ENCODE measurements at regions not wholly inside any gene's neighbourhood (a gene's known extent, or its start where the extent isn't known, plus 50 kb on each side); places are given as distances from the start of the nearest gene placed in this dataset.

GRCh38 chr10:112886463-112886862, 63.6 kb upstream of the TCF7L2 start:
- CTCF ChIA-PET (ENCODE audit: partially characterized antibody) = interaction anchor here (0.5 kb wide), 1 partner anchor 177 kb away, joined by 4 read pairs; no protein-coding TSS in a partner anchor
- peak overlapping the region in 1 of 4 experiments; percentile 28; a peak in 1 of 7 replicates for H3K9ac ChIP-seq (replicated peaks in 1 of 4; ENCODE audit: extremely low read depth in 1 of 4, low read depth in 3 of 4, low read length in 3 of 4)
- H3K27me3 ChIP-seq (replicated peaks in 1 of 4; ENCODE audit: control insufficient read depth in 3 of 4, extremely low read depth in 1 of 4, insufficient read depth in 3 of 4, low read length in 3 of 4) = no peaks in the 10 kb centered on the region; a peak in 2 of 7 replicates
- peaks cover 5 to 20% (median 14%) of the 10 kb centered on the region in 4 experiments for H3K4me1 ChIP-seq (replicated peaks in 1 of 4; ENCODE audit: control insufficient read depth in 3 of 4, insufficient read depth in 4 of 4, low read length in 3 of 4)
- H2BK15ac ChIP-seq (ENCODE audit: low read length) = no peak overlapping the region
- POLR2A ChIA-PET (ENCODE audit: partially characterized antibody) = interaction anchor here (1.3 to 1.6 kb wide), 2 partner anchors 47 to 54 kb away, joined by 4 to 6 read pairs; no protein-coding TSS in a partner anchor
- H2BK5ac ChIP-seq (ENCODE audit: low read depth, low read length) = no peak overlapping the region
- no peak overlapping the region for H2BK120ac ChIP-seq (replicated peaks; ENCODE audit: low read depth, low read length)
- H2AFZ ChIP-seq (ENCODE audit: low read length) = no peak overlapping the region
- H4K8ac ChIP-seq (ENCODE audit: extremely low read depth, insufficient read depth, low read length) = no peak overlapping the region
- H4K91ac ChIP-seq (replicated peaks; ENCODE audit: insufficient read length, low read length) = no peak overlapping the region
- no peaks in the 10 kb centered on the region for H3K79me1 ChIP-seq (ENCODE audit: low read depth, low read length)
- H3K23me2 ChIP-seq (ENCODE audit: low read depth, low read length) = no peaks in the 10 kb centered on the region
- 0 out of 2 replicates have a peak overlapping the region, but pooled peaks have one; percentile 36 for H2BK20ac ChIP-seq (ENCODE audit: low read length)
- H3K4me2 ChIP-seq (ENCODE audit: insufficient read depth in 1 of 2, low read depth in 2 of 2, low read length in 2 of 2) = peak overlapping the region; percentile 45 to 65; a peak in 3 of 4 replicates
- H2AK5ac ChIP-seq (ENCODE audit: low read depth, low read length) = no peak overlapping the region
- H3K14ac ChIP-seq (ENCODE audit: insufficient read length) = no peak overlapping the region
- peak overlapping the region in 2 of 4 experiments; percentile 19 to 39; a peak in 4 of 8 replicates for H3K4me3 ChIP-seq (ENCODE audit: extremely low read depth in 1 of 4, insufficient read depth in 2 of 4, low read depth in 3 of 4, low read length in 4 of 4)
- FAIRE-seq = peak; percentile 28
- H3K4ac ChIP-seq (replicated peaks; ENCODE audit: insufficient read length, low read depth, low read length) = no peak overlapping the region
- H3K27ac ChIP-seq (ENCODE audit: low read depth, low read length) = no peak overlapping the region
- WGBS, 2 experiments (ENCODE audit: extremely low coverage in 1 of 2, insufficient coverage in 1 of 2, insufficient read length in 1 of 2, insufficient replicate concordance in 2 of 2, low coverage in 1 of 2, low lambda C conversion rate in 2 of 2, missing lambda C conversion rate in 1 of 2) = 4% methylated on average over 4 of the region's 4 CpGs; no CpG with 5 or more reads in 1 of the 2 experiments
- H3K18ac ChIP-seq (ENCODE audit: extremely low read depth, low read length) = no peak overlapping the region; the same call in 1 of the 2 replicates
- H3K56ac ChIP-seq (replicated peaks; ENCODE audit: insufficient read length, low read depth, low read length) = no peak overlapping the region
- H3K79me2 ChIP-seq (ENCODE audit: control insufficient read depth in 1 of 2, insufficient read depth in 2 of 2, low read length in 2 of 2) = no peaks in the 10 kb centered on the region
- no peaks in the 10 kb centered on the region for H3K36me3 ChIP-seq (ENCODE audit: control insufficient read depth in 2 of 4, insufficient read depth in 4 of 4, low read length in 3 of 4)
- no peak for DNase-seq (ENCODE audit: low read depth in 1 of 2, low spot score in 2 of 2)
- H2BK12ac ChIP-seq (ENCODE audit: low read depth, low read length) = no peak overlapping the region
- no peaks in the 10 kb centered on the region for H4K20me1 ChIP-seq (replicated peaks in 1 of 2; ENCODE audit: control insufficient read depth in 1 of 2, insufficient read depth in 2 of 2, low read length in 2 of 2)
- H4K5ac ChIP-seq (ENCODE audit: insufficient read length, low read depth, low read length) = no peak overlapping the region
- H3K9me3 ChIP-seq (ENCODE audit: insufficient read depth in 2 of 2, low read depth in 1 of 2, low read length in 1 of 2) = no peaks in the 10 kb centered on the region
- no peak overlapping the region for H3K23ac ChIP-seq (ENCODE audit: insufficient read length)
- TF ChIP-seq E2F6 (IDR thresholded peaks at IDR 0.05) (no peak), NRF1 (IDR thresholded peaks at IDR 0.05; ENCODE audit: low read depth, low read length) (no peak), EP300 (IDR thresholded peaks at IDR 0.05; ENCODE audit: borderline replicate concordance in 1 of 2, low read depth in 2 of 2, low read length in 2 of 2) (no peak), SUZ12 (IDR thresholded peaks at IDR 0.05; ENCODE audit: low read length) (no peak), RBBP5 (IDR thresholded peaks at IDR 0.05; ENCODE audit: borderline replicate concordance, low read depth, low read length) (no peak), FOSL1 (IDR thresholded peaks at IDR 0.05; ENCODE audit: insufficient read depth, low read depth, low read length) (no peak), TEAD4 (IDR thresholded peaks at IDR 0.05; ENCODE audit: low read depth, low read length) (no peak), RFX5 (IDR thresholded peaks at IDR 0.05; ENCODE audit: borderline replicate concordance, low read depth, low read length) (no peak), ASH2L (IDR thresholded peaks at IDR 0.05; ENCODE audit: low read length) (no peak), CTBP2 (IDR thresholded peaks at IDR 0.05; ENCODE audit: borderline replicate concordance, insufficient read depth, insufficient read length, low read length) (no peak), SIN3A (conservative IDR thresholded peaks at IDR 0.05 in 1 of 2, IDR thresholded peaks at IDR 0.05 in 1 of 2; ENCODE audit: low read depth in 1 of 2, low read length in 2 of 2) (no peak), CHD1 (IDR thresholded peaks at IDR 0.05; ENCODE audit: low read depth, low read length) (no peak), TAF1 (IDR thresholded peaks at IDR 0.05; ENCODE audit: low read depth, low read length) (no peak)
